Colonic mucosa (tissue), 4 donors: ENCODE measurements at regions not wholly inside any gene's neighbourhood (a gene's known extent, or its start where the extent isn't known, plus 50 kb on each side); places are given as distances from the start of the nearest gene placed in this dataset.

ENCODE experiments used
- DNase-seq: peaks from one replicate; pipeline ENCODE4 v3.0.0-alpha.2; 2020
- H3K27ac ChIP-seq: fragments of 200-600 bp; one replicate; pipeline ENCODE4 v1.8.0; 2021
- H3K27me3 ChIP-seq: fragments of 200-600 bp; one replicate; pipeline ENCODE4 v1.8.0; 2021
- H3K36me3 ChIP-seq: fragments of 200-600 bp; one replicate; pipeline ENCODE4 v1.8.0; 2021
- H3K4me1 ChIP-seq: fragments of 200-600 bp; one replicate; pipeline ENCODE4 v1.8.0; 2021; ENCODE audit warnings: mild to moderate bottlenecking
- H3K4me3 ChIP-seq: fragments of 200-600 bp; one replicate; pipeline ENCODE4 v1.8.0; 2021
- H3K9ac ChIP-seq, 2 donors: one replicate each; pipeline ENCODE4 v1.7.0; 2013; ENCODE audit warnings: control low read depth in 2 of 2, low read depth in 2 of 2, low read length in 2 of 2
- H3K9me3 ChIP-seq: fragments of 200-600 bp; one replicate; pipeline ENCODE4 v1.8.0; 2021
- CTCF ChIP-seq: fragments of 200-600 bp; IDR thresholded peaks from one replicate; pipeline ENCODE4 v1.8.0; 2022; ENCODE audit warnings: antibody characterized with exemption, mild to moderate bottlenecking
- intact Hi-C: fragments of 100-400 bp; cut with DNase I; formaldehyde crosslinking; loops from one replicate; pipeline ENCODE4 v1.14.1; 2022
- donor health status: healthy.
- donor health status: DM: no; HTN: no; CAD: no.
- donor health status: DM: no; HTN: no; CAD: no.

- intact Hi-C loops: no loop called here
Measured at GRCh38 chr1:29824025-29824424, 587.7 kb downstream of the PTPRU start.

GRCh38 chr1:29823561-29823960 is 587.2 kb downstream of the PTPRU start:
- Histone ChIP-seq H3K9me3 (no peaks in the 10 kb centered on the region), H3K9ac (no peak overlapping the region), H3K27ac (no peak overlapping the region), H3K36me3 (no peaks in the 10 kb centered on the region), H3K4me3 (no peak overlapping the region), H3K27me3 (no peaks in the 10 kb centered on the region), H3K4me1 (no peaks in the 10 kb centered on the region)
- peak; percentile 2 for DNase-seq
- no peak for TF ChIP-seq CTCF
- intact Hi-C loops: no loop called here

More at GRCh38 chr1:29824025-29824424, 587.7 kb downstream of the PTPRU start:
- Histone ChIP-seq H3K36me3 (no peaks in the 10 kb centered on the region), H3K27ac (no peak overlapping the region), H3K27me3 (no peaks in the 10 kb centered on the region), H3K4me3 (no peak overlapping the region), H3K9ac (no peak overlapping the region), H3K9me3 (no peaks in the 10 kb centered on the region), H3K4me1 (no peaks in the 10 kb centered on the region)
- TF ChIP-seq CTCF: no peak
- DNase-seq: no peak

- intact Hi-C loops: no loop called here
- Histone ChIP-seq H3K9me3 (no peaks in the 10 kb centered on the region), H3K27ac (no peak overlapping the region), H3K36me3 (no peaks in the 10 kb centered on the region), H3K27me3 (no peaks in the 10 kb centered on the region), H3K4me1 (no peaks in the 10 kb centered on the region), H3K4me3 (no peak overlapping the region), H3K9ac (no peak overlapping the region)
- TF ChIP-seq CTCF: no peak
- no peak for DNase-seq
Measured at GRCh38 chr1:29821605-29822004, 585.3 kb downstream of the PTPRU start.

- no peak for TF ChIP-seq CTCF
Measured at GRCh38 chr1:29820401-29820800, 584.1 kb downstream of the PTPRU start.

GRCh38 chr1:29812408-29813135 is 576.2 kb downstream of the PTPRU start:
- DNase-seq: no peak
- no peak for TF ChIP-seq CTCF
- no peaks in the 10 kb centered on the region for H3K27me3 ChIP-seq
- no peak overlapping the region for H3K4me3 ChIP-seq
- H3K27ac ChIP-seq: no peak overlapping the region
- intact Hi-C loops: no loop called here
- no peaks in the 10 kb centered on the region for H3K9me3 ChIP-seq
- no peak overlapping the region for H3K9ac ChIP-seq
- H3K4me1 ChIP-seq: no peaks in the 10 kb centered on the region
- no peaks in the 10 kb centered on the region for H3K36me3 ChIP-seq

More at GRCh38 chr1:29820401-29820800, 584.1 kb downstream of the PTPRU start:
- Histone ChIP-seq H3K9me3 (no peaks in the 10 kb centered on the region), H3K27ac (no peak overlapping the region), H3K27me3 (no peaks in the 10 kb centered on the region), H3K36me3 (no peaks in the 10 kb centered on the region), H3K4me1 (no peaks in the 10 kb centered on the region), H3K9ac (no peak overlapping the region), H3K4me3 (no peak overlapping the region)
- no peak for DNase-seq
- intact Hi-C loops: no loop called here
